Activated T-cell treated with anti-CD3 and anti-CD28 coated beads, Interleukin-2, amount 50 U/mL, for 24 hours (primary cell): ENCODE measurements at regions not wholly inside any gene's neighbourhood (a gene's known extent, or its start where the extent isn't known, plus 50 kb on each side); places are given as distances from the start of the nearest gene placed in this dataset.
"Not testable (repeated sequence)": the region's sequence is repeated elsewhere in the genome, so short reads cannot be mapped to it uniquely, and the experiment has no call there.

Experiments used
- DNase-seq: peaks from one replicate; pipeline ENCODE4 v3.0.0-alpha.2; 2020
- H3K27ac Mint-ChIP-seq: 2 replicates; pipeline ENCODE4 v1.8.0; 2020; ENCODE audit warnings: mild to moderate bottlenecking, mixed read lengths
- H3K27me3 Mint-ChIP-seq: 2 replicates; pipeline ENCODE4 v1.8.0; 2020; ENCODE audit warnings: mixed read lengths
- H3K36me3 Mint-ChIP-seq: 2 replicates; pipeline ENCODE4 v1.8.0; 2020; ENCODE audit warnings: low read depth, mixed read lengths
- H3K4me1 Mint-ChIP-seq: 2 replicates; pipeline ENCODE4 v1.8.0; 2020; ENCODE audit warnings: low read depth, mixed read lengths
- H3K4me3 Mint-ChIP-seq: 2 replicates; pipeline ENCODE4 v1.8.0; 2020; ENCODE audit warnings: mild to moderate bottlenecking, moderate library complexity, mixed read lengths
- H3K9me3 Mint-ChIP-seq: 2 replicates; pipeline ENCODE4 v1.8.0; 2020; ENCODE audit warnings: mixed read lengths

DNA sequence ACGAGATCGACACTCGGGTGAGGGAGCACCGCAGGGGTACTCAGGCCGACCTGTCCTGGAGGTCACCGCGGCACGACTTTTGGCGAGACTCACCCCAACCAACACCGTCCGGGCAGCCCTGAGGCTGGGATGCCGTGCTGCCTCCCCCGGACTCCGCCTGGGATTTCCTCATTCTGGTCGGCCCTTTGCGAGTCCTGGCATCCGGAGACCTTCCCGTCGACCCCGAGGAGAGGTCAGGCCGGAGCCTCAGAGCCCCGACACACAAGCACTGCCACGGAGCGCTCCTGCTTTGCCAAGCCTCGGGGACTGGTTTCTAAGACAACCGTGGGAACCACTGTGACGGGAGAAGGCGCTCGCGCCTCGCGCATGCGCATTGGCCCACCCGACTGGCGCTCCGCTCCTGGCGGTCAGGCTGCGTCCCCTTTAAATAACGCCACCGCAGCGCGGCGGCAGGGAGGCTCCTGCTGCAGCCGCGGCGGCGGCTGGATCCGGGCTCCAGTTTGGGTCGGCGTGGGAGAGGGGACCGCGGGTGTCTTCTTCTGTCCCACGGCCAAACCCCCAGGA lies 166.4 kb upstream of the ZNF337 start:
- Mint-ChIP-seq H3K4me3 (peak overlapping the region; percentile 53), H3K4me1 (peaks cover 63% of the 10 kb centered on the region), H3K27me3 (peaks cover 93% of the 10 kb centered on the region)
- not testable (repeated sequence) for H3K36me3 Mint-ChIP-seq, H3K27ac Mint-ChIP-seq, H3K9me3 Mint-ChIP-seq
- peak; percentile 88 for DNase-seq

DNA sequence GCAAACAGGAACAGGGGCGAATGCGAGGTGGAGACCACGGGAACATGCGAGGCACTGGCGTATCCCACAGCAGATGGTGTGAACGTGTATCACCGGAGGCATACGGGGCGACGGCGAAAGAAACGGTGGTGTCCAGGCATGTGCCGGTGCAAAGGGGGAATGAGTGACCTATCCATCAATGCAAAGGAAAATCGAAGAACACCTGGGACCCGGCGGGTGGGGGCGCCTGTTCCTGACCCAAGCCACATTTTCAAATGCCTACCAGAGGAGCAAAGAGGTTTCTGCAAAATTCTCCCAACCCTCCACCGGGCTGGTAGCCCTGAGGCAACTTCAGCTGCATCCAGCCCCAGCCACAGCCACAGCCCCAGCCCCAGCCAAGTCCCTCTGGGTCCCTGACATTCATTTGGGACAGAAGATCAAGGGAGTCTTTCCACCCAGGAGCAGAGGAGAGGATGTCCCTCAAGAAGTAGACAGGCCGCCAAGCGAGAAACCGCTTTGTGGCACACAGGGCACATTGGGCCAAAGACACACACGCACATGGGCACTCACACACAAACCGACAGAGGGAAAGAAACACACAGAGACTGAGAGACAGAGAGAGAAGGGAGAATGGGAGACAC lies 164.0 kb upstream of the ZNF337 start:
- Mint-ChIP-seq H3K27me3 (peaks cover 98% of the 10 kb centered on the region), H3K4me3 (peak overlapping the region; percentile 40), H3K4me1 (peaks cover 57% of the 10 kb centered on the region), H3K9me3 (no peaks in the 10 kb centered on the region), H3K36me3 (no peaks in the 10 kb centered on the region), H3K27ac (no peak overlapping the region)
- DNase-seq, result no peak

DNA sequence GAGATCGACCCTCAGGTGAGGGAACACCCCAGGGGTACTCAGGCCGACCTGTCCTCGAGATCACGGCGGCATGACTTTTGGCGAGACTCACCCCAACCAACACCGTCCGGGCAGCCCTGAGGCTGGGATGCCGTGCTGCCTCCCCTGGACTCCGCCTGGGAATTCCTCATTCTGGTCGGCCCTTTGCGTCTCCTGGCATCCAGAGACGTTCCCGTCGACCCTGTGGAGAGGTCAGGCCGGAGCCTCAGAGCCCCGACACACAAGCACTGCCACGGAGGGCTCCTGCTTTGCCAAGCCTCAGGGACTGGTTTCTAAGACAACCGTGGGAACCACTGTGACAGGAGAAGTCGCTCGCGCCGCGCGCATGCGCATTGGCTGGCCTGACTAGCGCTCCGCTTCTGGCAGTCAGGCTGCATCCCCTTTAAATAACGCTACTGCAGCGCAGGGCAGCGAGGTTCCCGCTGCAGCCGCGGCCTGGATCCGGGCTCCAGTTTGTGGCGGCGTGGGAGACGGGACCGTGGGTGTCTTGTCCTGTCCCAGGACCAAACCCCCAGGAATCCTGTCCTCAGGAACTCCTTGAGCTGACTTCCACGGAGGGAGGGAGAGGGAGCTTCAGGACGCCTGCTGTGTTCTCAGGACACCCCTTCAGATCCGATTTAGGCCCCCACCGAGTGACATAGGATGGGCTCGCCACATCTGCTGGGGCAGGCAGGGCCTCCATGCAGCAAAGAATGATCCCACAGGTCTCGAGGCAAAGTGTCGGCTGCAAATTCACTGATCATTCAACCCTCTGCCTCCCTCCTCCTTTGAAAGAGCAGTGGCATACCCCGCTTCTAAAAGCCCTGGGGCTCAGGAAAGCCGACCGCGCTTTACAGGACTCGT lies 163.2 kb upstream of the ZNF337 start:
- Mint-ChIP-seq H3K27ac (no peak overlapping the region), H3K36me3 (no peaks in the 10 kb centered on the region), H3K4me3 (no peak overlapping the region), H3K4me1 (peaks cover 49% of the 10 kb centered on the region), H3K27me3 (peaks cover 98% of the 10 kb centered on the region), H3K9me3 (no peaks in the 10 kb centered on the region)
- DNase-seq, result peak; percentile 79

DNA sequence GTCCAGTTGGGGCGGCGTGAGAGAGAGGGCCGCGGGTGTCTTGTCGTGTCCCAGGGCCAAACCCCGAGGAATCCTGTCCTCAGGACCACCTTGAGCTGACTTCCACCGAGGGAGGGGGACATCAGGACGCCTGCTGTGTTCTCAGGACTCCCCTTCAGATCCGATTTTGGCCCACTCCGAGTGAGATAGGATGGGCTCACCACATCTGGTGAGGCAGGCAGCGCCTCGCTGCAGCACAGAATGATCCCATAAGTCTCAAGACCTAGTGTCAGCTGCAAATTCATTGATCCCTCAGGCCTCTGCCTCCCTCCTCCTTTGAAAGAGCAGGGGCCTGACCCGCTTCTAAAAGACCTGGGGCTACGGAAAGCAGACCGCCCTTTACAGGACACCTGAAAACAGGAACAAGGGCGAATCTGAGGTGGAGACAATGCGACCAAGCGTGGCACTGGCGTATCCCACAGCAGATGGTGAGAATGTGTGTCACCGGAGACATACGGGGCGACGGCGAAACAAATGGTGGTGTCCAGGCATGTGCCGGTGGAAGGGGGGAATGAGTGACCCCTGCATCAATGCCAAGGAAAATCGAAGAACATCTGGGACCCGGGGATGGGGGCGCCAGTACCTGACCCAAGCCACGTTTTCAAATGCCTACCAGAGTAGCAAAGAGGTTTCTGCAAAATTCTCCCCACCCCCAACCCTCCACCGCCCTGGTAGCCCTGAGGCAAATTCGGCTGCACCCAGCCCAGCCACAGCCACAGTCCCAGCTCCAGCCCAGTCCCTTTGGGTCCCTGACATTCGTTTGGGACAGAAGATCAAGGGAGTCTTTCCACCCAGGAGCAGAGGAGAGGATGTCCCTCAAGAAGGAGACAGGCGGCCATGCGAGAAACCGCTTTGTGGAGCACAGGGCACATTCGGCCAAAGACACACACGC lies 162.1 kb upstream of the ZNF337 start:
- Mint-ChIP-seq H3K36me3 (no peaks in the 10 kb centered on the region), H3K9me3 (no peaks in the 10 kb centered on the region), H3K27ac (no peak overlapping the region), H3K27me3 (peaks cover 98% of the 10 kb centered on the region), H3K4me3 (no peak overlapping the region), H3K4me1 (peaks cover 50% of the 10 kb centered on the region)
- no peak for DNase-seq

- H3K27me3 Mint-ChIP-seq, result peaks cover 94% of the 10 kb centered on the region
- not testable (repeated sequence) for H3K36me3 Mint-ChIP-seq, H3K4me3 Mint-ChIP-seq, DNase-seq, H3K27ac Mint-ChIP-seq, H3K9me3 Mint-ChIP-seq
- peaks cover 45% of the 10 kb centered on the region for H3K4me1 Mint-ChIP-seq
Observed at GRCh38 chr20:25857091-25857788, 160.6 kb upstream of the ZNF337 start.

- peaks cover 88% of the 10 kb centered on the region for H3K27me3 Mint-ChIP-seq
- no peak for DNase-seq
- no peak overlapping the region for H3K4me3 Mint-ChIP-seq
- H3K36me3 Mint-ChIP-seq, result no peaks in the 10 kb centered on the region
- no peaks in the 10 kb centered on the region for H3K9me3 Mint-ChIP-seq
- H3K27ac Mint-ChIP-seq, result no peak overlapping the region
- peaks cover 37% of the 10 kb centered on the region for H3K4me1 Mint-ChIP-seq
Observed at GRCh38 chr20:25856256-25856884, 159.7 kb upstream of the ZNF337 start.

GRCh38 chr20:25855451-25856156 lies 159.0 kb upstream of the ZNF337 start:
- not testable (repeated sequence) for DNase-seq, H3K4me3 Mint-ChIP-seq, H3K27ac Mint-ChIP-seq, H3K36me3 Mint-ChIP-seq, H3K9me3 Mint-ChIP-seq
- Mint-ChIP-seq H3K27me3 (peaks cover 81% of the 10 kb centered on the region), H3K4me1 (peaks cover 29% of the 10 kb centered on the region)

DNA sequence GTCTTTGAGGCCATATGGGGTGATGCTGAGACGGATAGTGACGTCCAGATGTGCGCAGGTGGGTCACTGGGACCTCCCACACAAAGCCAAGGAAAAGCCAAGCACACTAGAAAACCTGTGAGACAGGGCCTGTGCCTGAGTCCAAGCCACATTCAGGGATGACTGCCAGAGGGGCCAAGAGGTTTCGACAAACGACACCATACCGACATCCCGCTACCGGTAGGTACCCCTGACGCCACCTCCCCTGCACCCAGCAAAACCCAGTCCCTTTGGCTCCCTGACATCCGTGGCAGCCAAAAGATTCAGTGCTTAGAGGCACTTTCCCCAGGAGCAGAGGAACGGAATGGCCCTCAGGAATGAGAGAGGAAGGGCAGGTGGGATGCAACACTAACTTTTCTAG lies 158.0 kb upstream of the ZNF337 start:
- H3K27ac Mint-ChIP-seq, H3K9me3 Mint-ChIP-seq, DNase-seq, H3K36me3 Mint-ChIP-seq: not testable (repeated sequence)
- Mint-ChIP-seq H3K4me3 (peak overlapping the region; percentile 78), H3K27me3 (peaks cover 71% of the 10 kb centered on the region), H3K4me1 (peaks cover 24% of the 10 kb centered on the region)

GRCh38 chr20:25853718-25854388 lies 157.2 kb upstream of the ZNF337 start:
- H3K4me3 Mint-ChIP-seq, result peak overlapping the region; percentile 78
- H3K4me1 Mint-ChIP-seq, result peaks cover 17% of the 10 kb centered on the region
- H3K9me3 Mint-ChIP-seq, H3K36me3 Mint-ChIP-seq: not testable (repeated sequence)
- peaks cover 63% of the 10 kb centered on the region for H3K27me3 Mint-ChIP-seq
- DNase-seq, result peak; percentile 86
- H3K27ac Mint-ChIP-seq, result peak overlapping the region; percentile 82

DNA sequence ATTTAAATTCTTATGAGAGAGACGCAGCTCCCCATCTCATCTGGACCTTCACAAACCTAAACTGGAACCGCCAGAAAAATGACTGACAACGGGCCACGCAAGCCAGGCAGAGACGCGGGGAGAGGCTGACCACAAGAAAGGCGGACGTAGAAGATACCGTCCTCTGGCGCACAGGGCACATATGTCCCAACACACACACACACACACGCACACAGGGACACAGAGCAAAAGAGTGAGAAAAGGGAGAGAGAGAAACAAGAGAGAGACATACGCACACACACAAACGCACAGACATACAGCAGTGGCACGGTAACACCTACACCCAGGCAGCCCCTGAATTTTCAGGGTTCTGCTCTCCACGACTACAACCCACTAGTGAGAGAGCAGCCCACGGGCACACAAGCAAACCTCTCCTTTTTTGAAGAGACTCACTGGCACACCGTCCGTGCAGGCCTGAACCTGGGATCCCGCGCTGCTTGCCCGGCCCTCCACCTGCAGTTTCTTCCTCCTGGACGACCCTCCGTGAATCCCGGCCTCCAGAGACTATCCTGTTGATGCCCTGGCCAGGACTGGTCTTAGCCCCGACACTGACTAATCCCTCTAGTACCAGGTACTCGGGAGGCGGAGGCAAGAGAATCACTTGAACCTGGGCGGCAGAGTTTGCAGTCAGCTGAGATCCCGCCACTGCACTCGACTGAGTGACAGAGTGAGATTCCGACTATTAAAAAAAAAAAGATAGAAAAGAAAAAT lies 156.5 kb upstream of the ZNF337 start:
- peak overlapping the region; percentile 78 for H3K4me3 Mint-ChIP-seq
- not testable (repeated sequence) for H3K27ac Mint-ChIP-seq, H3K36me3 Mint-ChIP-seq, H3K9me3 Mint-ChIP-seq, DNase-seq
- peaks cover 56% of the 10 kb centered on the region for H3K27me3 Mint-ChIP-seq
- peaks cover 13% of the 10 kb centered on the region for H3K4me1 Mint-ChIP-seq

DNA sequence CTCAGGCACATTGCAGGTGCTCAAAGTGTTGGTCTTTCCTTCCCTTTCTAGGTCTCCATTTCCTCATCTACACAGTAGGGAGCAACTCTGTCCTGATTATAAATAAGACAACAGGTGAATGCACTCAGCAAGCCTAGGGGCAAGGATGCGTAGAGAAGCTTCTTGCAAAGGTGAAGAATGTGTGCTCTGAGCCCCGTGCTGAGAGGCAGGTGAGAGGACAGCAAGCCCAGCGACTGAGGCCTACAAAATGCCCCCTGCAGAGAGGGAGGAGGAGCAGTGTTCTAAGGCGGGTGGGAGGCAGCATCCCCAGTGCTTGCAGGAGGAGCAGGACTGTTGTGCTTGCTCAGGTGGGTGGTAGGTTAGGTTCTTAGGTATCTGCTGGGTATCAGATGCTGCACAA lies 153.5 kb upstream of the ZNF337 start:
- not testable (repeated sequence) for H3K4me3 Mint-ChIP-seq, H3K27ac Mint-ChIP-seq, H3K36me3 Mint-ChIP-seq, H3K9me3 Mint-ChIP-seq, DNase-seq
- H3K4me1 Mint-ChIP-seq, result peaks cover 12% of the 10 kb centered on the region
- peaks cover 26% of the 10 kb centered on the region for H3K27me3 Mint-ChIP-seq

- H3K9me3 Mint-ChIP-seq, result no peaks in the 10 kb centered on the region
- H3K27me3 Mint-ChIP-seq, result peaks cover 8% of the 10 kb centered on the region
- peaks cover 4% of the 10 kb centered on the region for H3K4me1 Mint-ChIP-seq
- H3K27ac Mint-ChIP-seq, result no peak overlapping the region
- no peaks in the 10 kb centered on the region for H3K36me3 Mint-ChIP-seq
- no peak for DNase-seq
- no peak overlapping the region for H3K4me3 Mint-ChIP-seq
Observed at GRCh38 chr20:25848222-25848621, 151.6 kb upstream of the ZNF337 start.
